LNCaP clone FGC (cell line): ENCODE measurements at regions not wholly inside any gene's neighbourhood (a gene's known extent, or its start where the extent isn't known, plus 50 kb on each side); places are given as distances from the start of the nearest gene placed in this dataset.

Experiments used
- DNase-seq: peaks from one replicate; pipeline ENCODE4 v3.0.0-alpha.2; 2011; ENCODE audit warnings: low read depth
- H3K4me3 ChIP-seq: 2 replicates; pipeline ENCODE4 v1.5.1; 2011; ENCODE audit warnings: mild to moderate bottlenecking, low read depth, low read length, control low read depth
- TF ChIP-seq, protein P1 (sequence below): IDR thresholded peaks from 2 replicates; pipeline ENCODE4 v1.5.1; 2012; ENCODE audit warnings: mild to moderate bottlenecking; ENCODE audit not compliant: control insufficient read depth, insufficient read depth; ENCODE audit errors: extremely low read depth

DNA sequence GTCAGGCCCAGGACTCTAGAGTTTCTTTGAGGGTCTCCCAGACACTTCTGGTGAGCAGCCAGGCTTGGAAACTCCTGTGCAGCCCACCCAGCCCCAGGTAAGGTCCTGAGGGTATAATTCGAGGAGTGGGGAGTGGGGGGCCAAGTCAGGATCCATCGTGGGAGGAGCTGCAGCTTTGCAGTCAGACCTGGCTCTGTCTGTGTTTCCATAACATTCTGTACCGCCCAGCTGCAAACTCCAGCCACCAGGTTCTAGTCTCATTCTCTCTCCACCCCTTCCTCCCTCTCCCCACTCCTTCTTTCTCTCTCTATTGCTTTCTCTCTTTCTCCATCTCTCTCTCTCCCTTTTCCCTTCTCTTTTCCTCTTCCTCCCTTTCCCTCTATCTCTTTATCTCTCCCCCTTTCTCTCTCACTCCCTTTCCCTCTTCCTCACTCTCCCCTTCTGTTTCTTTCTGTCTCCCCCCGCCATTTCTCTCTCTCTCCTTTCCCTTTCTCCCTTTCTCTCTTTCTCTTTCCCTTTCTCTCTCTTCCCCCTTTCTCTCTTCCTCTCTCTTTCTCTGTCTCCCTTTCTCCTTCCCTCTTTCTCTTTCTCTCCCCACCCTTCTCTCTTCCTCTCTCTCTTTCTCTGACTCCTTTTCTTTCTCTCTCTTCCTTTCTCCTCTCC, 127.2 kb downstream of the MN1 start:
- no peak for DNase-seq
- TF ChIP-seq, protein P1, sequence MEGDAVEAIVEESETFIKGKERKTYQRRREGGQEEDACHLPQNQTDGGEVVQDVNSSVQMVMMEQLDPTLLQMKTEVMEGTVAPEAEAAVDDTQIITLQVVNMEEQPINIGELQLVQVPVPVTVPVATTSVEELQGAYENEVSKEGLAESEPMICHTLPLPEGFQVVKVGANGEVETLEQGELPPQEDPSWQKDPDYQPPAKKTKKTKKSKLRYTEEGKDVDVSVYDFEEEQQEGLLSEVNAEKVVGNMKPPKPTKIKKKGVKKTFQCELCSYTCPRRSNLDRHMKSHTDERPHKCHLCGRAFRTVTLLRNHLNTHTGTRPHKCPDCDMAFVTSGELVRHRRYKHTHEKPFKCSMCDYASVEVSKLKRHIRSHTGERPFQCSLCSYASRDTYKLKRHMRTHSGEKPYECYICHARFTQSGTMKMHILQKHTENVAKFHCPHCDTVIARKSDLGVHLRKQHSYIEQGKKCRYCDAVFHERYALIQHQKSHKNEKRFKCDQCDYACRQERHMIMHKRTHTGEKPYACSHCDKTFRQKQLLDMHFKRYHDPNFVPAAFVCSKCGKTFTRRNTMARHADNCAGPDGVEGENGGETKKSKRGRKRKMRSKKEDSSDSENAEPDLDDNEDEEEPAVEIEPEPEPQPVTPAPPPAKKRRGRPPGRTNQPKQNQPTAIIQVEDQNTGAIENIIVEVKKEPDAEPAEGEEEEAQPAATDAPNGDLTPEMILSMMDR: no peak
- no peak overlapping the region for H3K4me3 ChIP-seq

DNA sequence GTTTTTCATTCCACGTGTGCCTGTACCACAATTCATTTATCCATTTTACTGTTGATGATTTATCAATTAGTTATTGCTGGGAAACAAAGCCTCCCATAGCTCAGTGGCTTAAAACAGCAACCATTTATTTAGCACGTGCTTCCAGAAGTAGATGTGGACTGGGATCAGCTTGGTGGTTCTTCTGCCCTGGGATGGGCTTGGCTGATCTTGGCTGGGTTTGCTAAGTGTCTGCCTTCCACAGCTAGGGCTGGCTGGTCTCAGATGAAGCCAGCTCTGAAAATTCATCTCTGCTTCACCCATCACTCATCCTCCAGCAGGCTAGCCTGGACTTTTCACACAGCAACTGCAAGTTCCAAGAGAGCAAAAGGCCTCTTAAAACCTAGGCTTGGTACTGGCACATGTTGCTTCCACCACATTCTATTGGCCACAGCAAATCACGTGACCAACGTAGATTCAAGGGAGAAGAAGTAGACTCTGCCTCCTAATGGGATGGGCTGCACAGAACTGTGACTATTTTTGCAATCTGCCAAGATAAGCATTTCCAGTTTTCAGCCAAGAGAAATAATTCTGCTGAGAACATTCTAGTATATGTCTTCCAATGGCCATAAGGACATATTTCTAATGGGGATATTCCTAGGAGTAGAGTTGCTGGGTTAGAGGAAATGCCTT, 124.9 kb downstream of the MN1 start:
- DNase-seq: no peak
- TF ChIP-seq, protein P1: no peak
- no peak overlapping the region for H3K4me3 ChIP-seq

DNA sequence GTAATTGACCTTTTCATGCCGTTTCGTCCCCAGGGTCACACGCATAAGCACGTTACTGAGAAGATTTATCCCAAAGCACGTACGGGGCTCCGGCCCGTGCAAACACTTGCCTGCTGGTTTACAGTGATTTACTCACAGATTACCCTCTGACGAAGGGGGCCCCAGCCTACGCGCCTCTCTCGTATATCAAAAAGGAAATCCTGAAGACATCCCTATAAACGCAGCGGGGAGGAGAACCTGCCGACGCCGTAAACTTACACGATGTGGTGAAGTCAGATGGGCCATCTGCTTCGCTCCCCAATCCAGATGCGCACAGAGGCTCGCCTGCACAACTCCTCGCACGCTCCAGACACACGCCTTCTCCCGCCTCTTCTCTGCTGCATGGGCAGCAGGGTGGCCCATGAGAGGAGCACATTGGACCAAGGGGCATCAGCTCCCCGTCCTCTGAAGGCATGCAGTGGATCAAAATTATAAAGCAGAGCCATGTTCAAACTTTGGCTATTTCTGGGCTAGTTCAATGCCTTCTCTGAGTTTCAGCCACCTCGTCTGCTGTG, 123.6 kb downstream of the MN1 start:
- H3K4me3 ChIP-seq: no peak overlapping the region
- TF ChIP-seq, protein P1: no peak
- DNase-seq: no peak

DNA sequence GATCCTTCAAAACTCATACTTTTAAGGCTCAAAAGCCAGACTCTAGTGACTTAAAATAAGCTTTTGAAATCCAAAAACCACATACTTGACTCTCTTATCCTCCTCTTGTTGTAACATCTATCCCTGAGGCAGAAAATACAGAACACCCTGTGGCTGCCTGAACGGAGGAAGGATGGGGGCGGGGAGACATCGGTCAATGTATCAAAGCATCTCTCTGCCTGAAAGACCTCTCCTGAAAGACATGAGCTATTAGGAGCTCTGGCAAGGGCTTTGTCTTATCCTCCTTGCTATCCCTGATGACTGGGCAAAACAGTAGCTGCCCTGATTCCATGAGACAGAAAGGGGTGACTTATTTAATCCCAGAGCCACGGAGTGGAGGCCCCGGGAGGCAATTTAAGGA, 122.4 kb downstream of the MN1 start:
- no peak overlapping the region for H3K4me3 ChIP-seq
- TF ChIP-seq, protein P1: no peak
- DNase-seq: no peak

DNA sequence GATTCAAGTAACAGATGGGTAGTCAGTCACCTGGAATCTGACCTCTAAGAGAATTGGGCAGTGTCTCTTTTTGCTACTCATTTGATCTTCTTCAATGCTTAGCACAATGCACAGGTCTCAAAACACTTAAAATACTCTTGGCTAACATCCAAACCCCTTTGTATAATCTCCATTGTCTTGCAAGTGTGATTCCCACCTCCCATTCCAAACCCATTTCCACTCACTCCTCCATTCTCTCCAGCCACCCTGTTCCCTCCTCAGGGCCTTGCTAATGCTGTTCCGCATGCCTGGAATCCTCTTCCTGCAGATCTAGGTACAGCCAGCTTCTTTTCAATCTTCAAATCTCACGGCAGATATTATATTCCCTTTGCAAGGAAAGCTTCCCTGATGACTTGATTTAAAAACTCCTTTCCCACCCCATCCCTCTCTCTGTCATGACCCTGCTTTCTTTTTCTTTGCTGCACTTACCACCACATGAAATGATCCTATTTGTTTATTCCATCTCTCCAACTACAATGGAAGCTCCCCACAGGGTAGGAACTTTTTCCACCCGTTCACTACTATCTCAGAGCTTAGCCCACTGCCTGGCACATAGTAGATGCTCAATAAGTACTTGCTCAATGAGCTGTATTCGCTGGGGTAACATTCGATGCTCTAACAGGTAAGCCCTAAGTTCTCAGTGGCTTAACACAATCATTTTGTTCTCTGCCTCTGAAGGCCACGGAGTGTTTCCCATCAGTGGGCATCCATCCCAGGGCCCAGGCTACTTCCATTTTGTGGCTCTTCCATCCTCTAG, 121.7 kb downstream of the MN1 start:
- TF ChIP-seq, protein P1: no peak
- H3K4me3 ChIP-seq: no peak overlapping the region
- no peak for DNase-seq

DNA sequence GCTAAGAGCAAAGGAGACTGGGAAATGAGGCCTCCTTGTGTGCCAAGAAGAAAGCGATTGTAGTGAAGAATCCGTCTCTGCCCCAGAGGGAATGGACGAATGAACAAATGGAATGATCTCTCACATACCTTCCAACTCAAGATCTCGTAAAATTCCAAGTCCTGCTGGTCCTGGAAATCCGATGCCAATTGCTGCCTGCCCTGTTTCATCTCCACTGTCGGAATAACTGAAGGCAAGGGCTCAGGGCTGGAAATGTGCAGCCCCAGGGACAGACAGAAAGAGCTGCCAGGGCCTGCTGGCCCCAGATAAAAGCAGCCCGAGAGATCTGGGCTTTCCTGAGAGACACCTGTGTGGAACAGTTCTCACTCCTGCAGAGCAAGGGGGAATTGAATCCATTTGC, 120.9 kb downstream of the MN1 start:
- TF ChIP-seq, protein P1: no peak
- no peak overlapping the region for H3K4me3 ChIP-seq
- no peak for DNase-seq
